ENCODE measurements at regions not wholly inside any gene's neighbourhood (a gene's known extent, or its start where the extent isn't known, plus 50 kb on each side); places are given as distances from the start of the nearest gene placed in this dataset.
"Not testable (repeated sequence)": the region's sequence is repeated elsewhere in the genome, so short reads cannot be mapped to it uniquely, and the experiment has no call there.

DNA sequence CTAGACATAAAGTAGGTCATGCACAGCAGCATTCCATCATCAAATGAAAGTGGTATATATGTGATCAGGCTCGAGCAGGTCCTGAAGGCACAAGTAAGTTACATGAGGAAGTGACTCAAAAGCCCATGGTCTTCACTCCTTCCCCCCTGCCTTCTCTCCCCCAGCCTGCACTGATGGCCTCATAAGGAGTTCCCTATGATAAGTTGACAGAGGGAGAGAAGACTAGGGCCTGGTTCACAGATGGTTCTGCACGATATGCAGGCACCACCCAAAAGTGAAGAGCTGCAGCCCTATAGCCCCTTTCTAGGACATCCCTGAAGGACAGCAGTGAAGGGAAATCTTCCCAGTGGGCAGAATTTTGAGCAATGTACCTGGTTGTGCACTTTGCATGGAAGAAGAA is 57.5 kb upstream of the CCDC80 start:
- H3K9me3 ChIP-seq (ENCODE audit: control insufficient read depth, low read depth, low read length); DNase-seq; H3K27ac ChIP-seq (ENCODE audit: low read length); H3K27me3 ChIP-seq (ENCODE audit: control insufficient read depth, insufficient read depth, low read length); H3K36me3 ChIP-seq (ENCODE audit: control insufficient read depth, insufficient read depth, low read length); H3K4me3 ChIP-seq (ENCODE audit: low read length); H3K4me1 ChIP-seq (ENCODE audit: control insufficient read depth, insufficient read depth, low read length): not testable (repeated sequence)
- WGBS (ENCODE audit: insufficient coverage, low lambda C conversion rate), result no CpG with 5 or more reads among the region's 2 CpGs

DNA sequence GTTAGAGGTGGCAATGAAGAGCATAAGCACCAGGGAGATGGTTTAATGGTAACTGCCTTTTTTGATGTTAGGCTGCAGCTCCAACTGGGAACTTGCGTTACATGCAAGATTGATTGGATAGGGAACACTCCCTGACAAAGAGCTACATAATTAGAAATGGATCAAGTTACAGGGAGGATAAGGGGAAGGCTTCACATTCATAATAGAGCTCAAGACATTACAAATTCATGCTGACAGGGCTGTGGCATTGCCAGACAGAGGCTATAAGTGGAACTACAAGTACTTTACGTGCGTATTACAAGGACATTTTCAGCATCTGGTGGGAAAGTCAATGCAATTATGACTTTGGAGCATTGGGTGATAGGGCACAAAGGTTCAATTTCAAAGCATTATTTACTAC is 55.3 kb upstream of the CCDC80 start:
- H3K4me1 ChIP-seq (ENCODE audit: control insufficient read depth, insufficient read depth, low read length); H3K9me3 ChIP-seq (ENCODE audit: control insufficient read depth, low read depth, low read length); H3K36me3 ChIP-seq (ENCODE audit: control insufficient read depth, insufficient read depth, low read length); H3K27me3 ChIP-seq (ENCODE audit: control insufficient read depth, insufficient read depth, low read length); H3K27ac ChIP-seq (ENCODE audit: low read length); H3K4me3 ChIP-seq (ENCODE audit: low read length); DNase-seq: not testable (repeated sequence)
- no CpG with 5 or more reads among the region's 3 CpGs for WGBS (ENCODE audit: insufficient coverage, low lambda C conversion rate)

DNA sequence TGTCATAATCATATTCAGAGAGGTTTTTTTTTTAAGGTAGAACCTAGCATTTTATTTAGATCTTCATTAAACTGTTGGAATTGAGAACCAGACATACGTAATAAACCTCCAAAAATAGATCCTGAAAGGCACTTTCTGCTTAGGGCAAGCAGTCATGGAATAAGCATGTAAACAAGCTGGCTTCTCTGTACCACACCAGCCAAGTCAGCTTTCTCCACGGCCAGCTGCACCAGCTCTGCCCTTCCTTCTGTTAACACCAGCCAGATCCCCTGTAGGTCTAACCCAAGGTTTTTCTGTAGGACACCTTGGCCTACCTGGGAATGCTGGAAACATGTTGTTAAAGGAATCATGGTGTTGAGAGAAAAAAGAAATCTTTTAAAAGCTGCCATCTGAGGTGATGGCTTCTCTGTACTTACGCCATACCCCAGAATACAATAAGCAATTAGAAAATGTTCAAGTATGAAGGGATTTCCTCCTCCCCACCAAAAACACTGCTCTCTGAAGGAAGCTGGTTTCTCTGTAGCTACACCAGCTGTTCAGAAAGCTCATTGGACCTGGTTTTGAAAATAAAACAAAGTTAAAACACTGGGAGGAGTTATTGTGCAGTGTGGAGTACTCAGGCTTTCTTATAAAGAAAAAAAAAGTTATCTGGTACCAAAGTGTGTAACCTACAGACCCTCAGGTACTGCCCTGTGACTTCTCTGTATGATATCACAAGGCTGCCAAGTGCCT is 54.6 kb upstream of the CCDC80 start:
- WGBS (ENCODE audit: insufficient coverage, low lambda C conversion rate), result no CpG with 5 or more reads among the region's 3 CpGs
- DNase-seq; H3K27me3 ChIP-seq (ENCODE audit: control insufficient read depth, insufficient read depth, low read length); H3K27ac ChIP-seq (ENCODE audit: low read length); H3K4me1 ChIP-seq (ENCODE audit: control insufficient read depth, insufficient read depth, low read length); H3K36me3 ChIP-seq (ENCODE audit: control insufficient read depth, insufficient read depth, low read length); H3K4me3 ChIP-seq (ENCODE audit: low read length); H3K9me3 ChIP-seq (ENCODE audit: control insufficient read depth, low read depth, low read length): not testable (repeated sequence)

DNA sequence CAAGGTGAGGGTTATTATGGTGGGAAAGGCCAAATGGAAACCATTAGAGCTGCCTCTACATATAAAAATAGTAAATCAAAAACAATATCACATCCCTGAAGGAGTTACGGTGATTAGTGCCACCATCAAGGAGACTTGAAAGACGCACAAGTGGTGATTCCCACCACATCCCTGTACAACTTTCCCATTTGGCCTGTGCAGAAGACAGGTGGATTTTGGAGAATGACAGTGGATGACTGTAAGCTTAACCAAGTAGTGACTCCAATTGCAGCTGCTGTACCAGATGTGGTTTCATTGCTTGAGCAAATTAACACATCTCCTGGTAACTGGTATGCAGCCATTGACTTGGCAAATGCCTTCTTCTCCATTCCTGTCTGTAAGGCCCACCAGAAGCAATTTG is 54.0 kb upstream of the CCDC80 start:
- H3K4me1 ChIP-seq (ENCODE audit: control insufficient read depth, insufficient read depth, low read length); H3K9me3 ChIP-seq (ENCODE audit: control insufficient read depth, low read depth, low read length); DNase-seq; H3K4me3 ChIP-seq (ENCODE audit: low read length); H3K27ac ChIP-seq (ENCODE audit: low read length); H3K36me3 ChIP-seq (ENCODE audit: control insufficient read depth, insufficient read depth, low read length); H3K27me3 ChIP-seq (ENCODE audit: control insufficient read depth, insufficient read depth, low read length): not testable (repeated sequence)
- no CpG with 5 or more reads among the region's 2 CpGs for WGBS (ENCODE audit: insufficient coverage, low lambda C conversion rate)

DNA sequence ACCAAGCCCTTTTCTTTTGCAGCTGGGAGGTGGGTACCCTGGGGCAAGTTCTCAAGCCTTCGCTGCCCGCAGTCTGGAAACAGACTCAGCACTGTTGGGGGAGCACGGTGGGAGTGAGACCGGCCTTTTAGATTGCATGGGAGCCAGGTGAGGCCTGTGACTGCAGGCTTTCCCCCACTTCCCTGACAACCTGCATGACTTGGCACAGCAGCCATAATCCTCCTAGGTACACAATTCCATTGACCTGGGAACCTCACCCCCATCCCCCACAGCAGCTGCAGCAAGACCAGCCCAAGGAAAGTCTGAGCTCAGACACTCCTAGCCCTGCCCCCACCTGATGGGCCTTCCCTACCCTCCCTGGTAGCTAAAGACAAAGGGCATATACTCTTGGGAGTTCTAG is 52.2 kb upstream of the CCDC80 start:
- Histone ChIP-seq H3K36me3 (ENCODE audit: control insufficient read depth, insufficient read depth, low read length) (no peaks in the 10 kb centered on the region), H3K27me3 (ENCODE audit: control insufficient read depth, insufficient read depth, low read length) (no peaks in the 10 kb centered on the region), H3K9me3 (ENCODE audit: control insufficient read depth, low read depth, low read length) (no peaks in the 10 kb centered on the region), H3K27ac (ENCODE audit: low read length) (no peak overlapping the region), H3K4me1 (ENCODE audit: control insufficient read depth, insufficient read depth, low read length) (no peaks in the 10 kb centered on the region), H3K4me3 (ENCODE audit: low read length) (no peak overlapping the region)
- no CpG with 5 or more reads among the region's 4 CpGs for WGBS (ENCODE audit: insufficient coverage, low lambda C conversion rate)
- DNase-seq, result no peak
